Erythroblast (primary cell): ENCODE measurements at regions not wholly inside any gene's neighbourhood (a gene's known extent, or its start where the extent isn't known, plus 50 kb on each side); places are given as distances from the start of the nearest gene placed in this dataset.

ENCODE experiments used
- GATA1 ChIP-seq: IDR thresholded peaks from 2 replicates; pipeline ENCODE4 v1.6.1; 2011; ENCODE audit warnings: low read depth, mild to moderate bottlenecking, control low read depth, low read length, moderate library complexity
- POLR2A ChIP-seq: IDR thresholded peaks from 2 replicates; pipeline ENCODE4 v1.6.1; 2011; ENCODE audit warnings: mild to moderate bottlenecking, low read length

- TF ChIP-seq POLR2A (no peak), GATA1 (no peak)
Observed at GRCh38 chr12:124499190-124499753, 68.1 kb downstream of the NCOR2 start.
